GM19467 (cell line): ENCODE measurements at regions not wholly inside any gene's neighbourhood (a gene's known extent, or its start where the extent isn't known, plus 50 kb on each side); places are given as distances from the start of the nearest gene placed in this dataset.

Source experiments
- ATAC-seq: cut with Tn5 transposase; IDR thresholded peaks from one replicate; pipeline ENCODE4 v1.9.1; 2021; ENCODE audit warnings: mild to moderate bottlenecking, moderate library complexity; ENCODE audit not compliant: unreplicated experiment

- ATAC-seq, result no peak
Observed at GRCh38 chr10:131781791-131782190, 119.0 kb upstream of the PPP2R2D start.

- no peak for ATAC-seq
Observed at GRCh38 chr10:131784363-131785120, 116.3 kb upstream of the PPP2R2D start.

- ATAC-seq, result no peak
Observed at GRCh38 chr10:131785121-131785460, 115.7 kb upstream of the PPP2R2D start.

- no peak for ATAC-seq
Observed at GRCh38 chr10:131786756-131787605, 113.8 kb upstream of the PPP2R2D start.

- ATAC-seq, result no peak
Observed at GRCh38 chr10:131787961-131788360, 112.8 kb upstream of the PPP2R2D start.

GRCh38 chr10:131788386-131788785, 112.4 kb upstream of the PPP2R2D start:
- no peak for ATAC-seq

- ATAC-seq, result no peak
Observed at GRCh38 chr10:131789516-131789915, 111.3 kb upstream of the PPP2R2D start.

GRCh38 chr10:131790021-131790420, 110.8 kb upstream of the PPP2R2D start:
- no peak for ATAC-seq

GRCh38 chr10:131792011-131792651, 108.7 kb upstream of the PPP2R2D start:
- ATAC-seq, result no peak

GRCh38 chr10:131792809-131793208, 108.0 kb upstream of the PPP2R2D start:
- ATAC-seq, result no peak

GRCh38 chr10:131795761-131796160, 105.0 kb upstream of the PPP2R2D start:
- ATAC-seq, result no peak

GRCh38 chr10:131797626-131798025, 103.2 kb upstream of the PPP2R2D start:
- ATAC-seq, result no peak

GRCh38 chr10:131799429-131799828, 101.4 kb upstream of the PPP2R2D start:
- no peak for ATAC-seq

GRCh38 chr10:131802156-131802915, 98.5 kb upstream of the PPP2R2D start:
- no peak for ATAC-seq

- ATAC-seq, result no peak
Observed at GRCh38 chr10:131802996-131803395, 97.8 kb upstream of the PPP2R2D start.

- no peak for ATAC-seq
Observed at GRCh38 chr10:131803860-131804425, 96.9 kb upstream of the PPP2R2D start.

GRCh38 chr10:131804551-131805295, 96.1 kb upstream of the PPP2R2D start:
- no peak for ATAC-seq

- ATAC-seq, result no peak
Observed at GRCh38 chr10:131805696-131806095, 95.1 kb upstream of the PPP2R2D start.

- no peak for ATAC-seq
Observed at GRCh38 chr10:131806146-131806545, 94.7 kb upstream of the PPP2R2D start.
